ENCODE measurements at regions not wholly inside any gene's neighbourhood (a gene's known extent, or its start where the extent isn't known, plus 50 kb on each side); places are given as distances from the start of the nearest gene placed in this dataset.

- H3K4me3 ChIP-seq (ENCODE audit: low read length), result no peak overlapping the region
- TF ChIP-seq ZNF274 (IDR thresholded peaks at IDR 0.05; ENCODE audit: low read depth, low read length), result no peak
Observed at GRCh38 chr5:15020736-15021135, 149.2 kb upstream of the ANKH start.

GRCh38 chr5:15014809-15015208, 143.2 kb upstream of the ANKH start:
- no peak for TF ChIP-seq ZNF274 (IDR thresholded peaks at IDR 0.05; ENCODE audit: low read depth, low read length)
- H3K4me3 ChIP-seq (ENCODE audit: low read length), result no peak overlapping the region

- H3K4me3 ChIP-seq (ENCODE audit: low read length), result no peak overlapping the region
- no peak for TF ChIP-seq ZNF274 (IDR thresholded peaks at IDR 0.05; ENCODE audit: low read depth, low read length)
Observed at GRCh38 chr5:15013654-15014463, 142.3 kb upstream of the ANKH start.

GRCh38 chr5:15012061-15012460, 140.5 kb upstream of the ANKH start:
- no peak for TF ChIP-seq ZNF274 (IDR thresholded peaks at IDR 0.05; ENCODE audit: low read depth, low read length)
- H3K4me3 ChIP-seq (ENCODE audit: low read length), result no peak overlapping the region

- TF ChIP-seq ZNF274 (IDR thresholded peaks at IDR 0.05; ENCODE audit: low read depth, low read length), result no peak
- H3K4me3 ChIP-seq (ENCODE audit: low read length), result no peak overlapping the region
Observed at GRCh38 chr5:15010936-15011335, 139.4 kb upstream of the ANKH start.

GRCh38 chr5:15009420-15009819, 137.8 kb upstream of the ANKH start:
- H3K4me3 ChIP-seq (ENCODE audit: low read length), result no peak overlapping the region
- no peak for TF ChIP-seq ZNF274 (IDR thresholded peaks at IDR 0.05; ENCODE audit: low read depth, low read length)

GRCh38 chr5:15008921-15009320, 137.3 kb upstream of the ANKH start:
- no peak overlapping the region for H3K4me3 ChIP-seq (ENCODE audit: low read length)
- TF ChIP-seq ZNF274 (IDR thresholded peaks at IDR 0.05; ENCODE audit: low read depth, low read length), result no peak

- TF ChIP-seq ZNF274 (IDR thresholded peaks at IDR 0.05; ENCODE audit: low read depth, low read length), result no peak
Observed at GRCh38 chr5:15008476-15008875, 136.9 kb upstream of the ANKH start.

GRCh38 chr5:15007646-15008045, 136.1 kb upstream of the ANKH start:
- no peak overlapping the region for H3K4me3 ChIP-seq (ENCODE audit: low read length)
- TF ChIP-seq ZNF274 (IDR thresholded peaks at IDR 0.05; ENCODE audit: low read depth, low read length), result no peak

More at GRCh38 chr5:15008476-15008875, 136.9 kb upstream of the ANKH start:
- H3K4me3 ChIP-seq (ENCODE audit: low read length), result no peak overlapping the region

GRCh38 chr5:15004506-15004905, 132.9 kb upstream of the ANKH start:
- no peak for TF ChIP-seq ZNF274 (IDR thresholded peaks at IDR 0.05; ENCODE audit: low read depth, low read length)
- H3K4me3 ChIP-seq (ENCODE audit: low read length), result no peak overlapping the region

- no peak overlapping the region for H3K4me3 ChIP-seq (ENCODE audit: low read length)
- no peak for TF ChIP-seq ZNF274 (IDR thresholded peaks at IDR 0.05; ENCODE audit: low read depth, low read length)
Observed at GRCh38 chr5:15003511-15003920, 131.9 kb upstream of the ANKH start.

- no peak overlapping the region for H3K4me3 ChIP-seq (ENCODE audit: low read length)
- TF ChIP-seq ZNF274 (IDR thresholded peaks at IDR 0.05; ENCODE audit: low read depth, low read length), result no peak
Observed at GRCh38 chr5:15002791-15003190, 131.2 kb upstream of the ANKH start.

- H3K4me3 ChIP-seq (ENCODE audit: low read length), result no peak overlapping the region
- no peak for TF ChIP-seq ZNF274 (IDR thresholded peaks at IDR 0.05; ENCODE audit: low read depth, low read length)
Observed at GRCh38 chr5:15002173-15002572, 130.6 kb upstream of the ANKH start.

GRCh38 chr5:15001517-15001916, 129.9 kb upstream of the ANKH start:
- H3K4me3 ChIP-seq (ENCODE audit: low read length), result no peak overlapping the region
- no peak for TF ChIP-seq ZNF274 (IDR thresholded peaks at IDR 0.05; ENCODE audit: low read depth, low read length)

- no peak overlapping the region for H3K4me3 ChIP-seq (ENCODE audit: low read length)
- no peak for TF ChIP-seq ZNF274 (IDR thresholded peaks at IDR 0.05; ENCODE audit: low read depth, low read length)
Observed at GRCh38 chr5:14998491-14998890, 126.9 kb upstream of the ANKH start.

GRCh38 chr5:14996997-14997396, 125.4 kb upstream of the ANKH start:
- TF ChIP-seq ZNF274 (IDR thresholded peaks at IDR 0.05; ENCODE audit: low read depth, low read length), result no peak
- H3K4me3 ChIP-seq (ENCODE audit: low read length), result no peak overlapping the region
